ENCODE measurements at regions not wholly inside any gene's neighbourhood (a gene's known extent, or its start where the extent isn't known, plus 50 kb on each side); places are given as distances from the start of the nearest gene placed in this dataset.

DNA sequence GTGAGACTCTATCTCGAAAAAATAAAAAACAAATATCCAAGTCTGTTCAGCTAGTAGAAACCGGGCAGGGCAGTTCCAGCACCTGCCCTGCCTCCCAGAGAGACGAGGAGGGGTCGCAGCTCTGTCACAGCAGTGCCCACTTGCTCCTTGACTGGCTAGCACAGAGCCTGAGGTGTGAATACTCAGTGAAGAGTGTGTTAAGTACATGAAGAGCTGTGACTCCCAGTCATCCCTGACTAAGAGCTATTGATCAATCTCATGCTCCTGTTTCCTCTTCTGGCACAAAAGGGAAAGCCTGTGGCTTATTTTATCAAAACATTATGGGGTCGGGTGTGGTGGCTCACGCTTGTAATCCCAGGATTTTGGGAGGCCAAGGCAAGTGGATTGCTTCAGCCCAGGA lies 83.0 kb upstream of the FZD7 start:
- TF ChIP-seq POLR2A (IDR thresholded peaks at IDR 0.05), result no peak
- TF ChIP-seq, protein P1, sequence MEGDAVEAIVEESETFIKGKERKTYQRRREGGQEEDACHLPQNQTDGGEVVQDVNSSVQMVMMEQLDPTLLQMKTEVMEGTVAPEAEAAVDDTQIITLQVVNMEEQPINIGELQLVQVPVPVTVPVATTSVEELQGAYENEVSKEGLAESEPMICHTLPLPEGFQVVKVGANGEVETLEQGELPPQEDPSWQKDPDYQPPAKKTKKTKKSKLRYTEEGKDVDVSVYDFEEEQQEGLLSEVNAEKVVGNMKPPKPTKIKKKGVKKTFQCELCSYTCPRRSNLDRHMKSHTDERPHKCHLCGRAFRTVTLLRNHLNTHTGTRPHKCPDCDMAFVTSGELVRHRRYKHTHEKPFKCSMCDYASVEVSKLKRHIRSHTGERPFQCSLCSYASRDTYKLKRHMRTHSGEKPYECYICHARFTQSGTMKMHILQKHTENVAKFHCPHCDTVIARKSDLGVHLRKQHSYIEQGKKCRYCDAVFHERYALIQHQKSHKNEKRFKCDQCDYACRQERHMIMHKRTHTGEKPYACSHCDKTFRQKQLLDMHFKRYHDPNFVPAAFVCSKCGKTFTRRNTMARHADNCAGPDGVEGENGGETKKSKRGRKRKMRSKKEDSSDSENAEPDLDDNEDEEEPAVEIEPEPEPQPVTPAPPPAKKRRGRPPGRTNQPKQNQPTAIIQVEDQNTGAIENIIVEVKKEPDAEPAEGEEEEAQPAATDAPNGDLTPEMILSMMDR (IDR thresholded peaks at IDR 0.05), result no peak
